BLaER1 (cell line): ENCODE measurements at regions not wholly inside any gene's neighbourhood (a gene's known extent, or its start where the extent isn't known, plus 50 kb on each side); places are given as distances from the start of the nearest gene placed in this dataset.

Source experiments
- H3K27ac ChIP-seq: shearing (Covaris generic); formaldehyde crosslinking; 2 replicates; pipeline ENCODE4 v1.8.1; 2022
- H3K27me3 ChIP-seq: shearing (Covaris generic); formaldehyde crosslinking; 2 replicates; pipeline ENCODE4 v1.8.1; 2022
- H3K36me3 ChIP-seq: shearing (Covaris generic); formaldehyde crosslinking; 2 replicates; pipeline ENCODE4 v1.8.1; 2022
- H3K4me1 ChIP-seq: shearing (Covaris generic); formaldehyde crosslinking; 2 replicates; pipeline ENCODE4 v1.8.1; 2022
- H3K4me2 ChIP-seq: shearing (Covaris generic); formaldehyde crosslinking; 2 replicates; pipeline ENCODE4 v1.8.1; 2022
- H3K4me3 ChIP-seq: shearing (Covaris generic); formaldehyde crosslinking; 2 replicates; pipeline ENCODE4 v1.8.1; 2022
- H3K9ac ChIP-seq: shearing (Covaris generic); formaldehyde crosslinking; 2 replicates; pipeline ENCODE4 v1.8.1; 2022
- H3K9me3 ChIP-seq: shearing (Covaris generic); formaldehyde crosslinking; 2 replicates; pipeline ENCODE4 v1.8.1; 2022
- H4K20me1 ChIP-seq: shearing (Covaris generic); formaldehyde crosslinking; 2 replicates; pipeline ENCODE4 v1.8.1; 2022
- Cebpa-rat ChIP-seq: shearing (Covaris generic); IDR thresholded peaks from 2 replicates; pipeline ENCODE4 v1.8.1; 2022

DNA sequence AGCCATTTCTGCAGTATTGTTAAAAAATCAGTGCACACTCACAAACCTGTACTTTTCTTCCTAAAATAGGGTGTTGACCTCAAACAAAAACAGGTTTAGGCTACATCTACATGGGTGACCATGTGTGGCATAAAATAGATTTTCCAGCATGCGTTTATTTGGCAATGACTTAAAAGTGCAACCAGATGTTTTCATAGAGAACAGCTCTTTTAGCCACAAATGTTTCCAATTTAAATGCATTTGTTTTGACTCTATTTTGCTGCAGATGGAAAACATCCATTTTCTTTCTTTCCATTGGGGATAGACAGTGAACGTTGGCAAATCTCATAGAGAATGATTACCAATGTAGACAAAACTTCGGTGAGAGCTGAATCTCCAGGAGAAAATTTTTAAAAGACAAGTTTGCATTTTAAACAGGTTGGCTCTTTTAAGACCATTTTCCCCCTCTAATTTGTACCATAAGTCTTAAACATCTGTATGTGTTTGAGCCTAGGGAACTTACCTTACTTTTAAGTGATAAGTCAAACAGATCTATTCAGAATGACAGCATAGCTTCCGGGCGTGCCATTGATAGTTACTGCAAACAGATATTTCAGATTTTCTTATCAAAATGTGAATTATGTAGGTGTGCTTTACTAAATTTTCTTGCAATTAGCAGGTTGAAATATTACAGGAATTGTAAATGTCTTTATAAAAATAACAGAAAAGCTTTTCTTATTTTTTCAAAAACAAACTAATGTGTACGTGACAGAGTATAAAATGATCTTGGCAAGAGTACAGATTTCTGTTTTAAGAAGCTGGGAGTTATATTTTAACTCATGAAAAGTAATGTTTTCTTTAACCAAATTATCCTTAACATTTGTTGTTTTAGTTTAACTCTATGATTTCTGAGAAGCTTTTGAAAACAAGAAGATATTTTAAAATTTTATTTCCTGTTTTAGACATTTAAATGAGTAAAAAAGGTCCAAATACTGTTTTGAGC lies 144.9 kb downstream of the HGF start:
- Histone ChIP-seq H3K4me3 (no peak overlapping the region), H3K4me1 (no peaks in the 10 kb centered on the region), H3K36me3 (no peaks in the 10 kb centered on the region), H3K9me3 (no peaks in the 10 kb centered on the region), H3K9ac (no peak overlapping the region), H3K27ac (no peak overlapping the region), H3K27me3 (no peaks in the 10 kb centered on the region), H3K4me2 (no peak overlapping the region), H4K20me1 (no peaks in the 10 kb centered on the region)
- no peak for TF ChIP-seq Cebpa-rat

DNA sequence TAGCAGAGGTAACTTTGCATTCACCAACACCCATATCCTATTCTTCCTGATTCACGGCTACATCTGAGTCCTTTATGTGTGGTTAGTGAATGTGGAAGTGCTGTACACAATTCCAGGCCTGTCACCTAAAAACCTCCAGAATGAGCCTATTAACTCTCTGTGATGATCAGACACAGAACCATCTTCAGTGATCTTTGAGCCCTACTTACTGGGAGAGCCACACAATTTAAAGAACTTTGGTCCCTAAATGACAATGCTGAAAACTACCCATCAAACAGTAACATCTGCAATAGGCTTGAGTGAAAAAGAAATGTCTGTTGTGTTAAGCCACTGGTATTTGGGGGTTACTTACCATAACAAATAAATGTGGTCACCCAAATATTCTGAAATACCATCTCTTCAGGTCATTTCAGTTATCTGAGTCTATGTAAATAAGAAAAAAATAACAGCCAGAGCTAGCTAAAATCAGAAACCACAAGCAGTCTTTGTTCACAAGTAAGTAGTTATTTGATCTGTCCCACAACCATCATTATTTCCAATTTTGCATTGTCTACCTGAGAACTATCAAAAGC lies 145.7 kb downstream of the HGF start:
- Histone ChIP-seq H3K9me3 (no peaks in the 10 kb centered on the region), H3K27me3 (no peaks in the 10 kb centered on the region), H3K36me3 (no peaks in the 10 kb centered on the region), H3K9ac (no peak overlapping the region), H3K4me1 (no peaks in the 10 kb centered on the region), H3K4me2 (no peak overlapping the region), H3K27ac (no peak overlapping the region), H4K20me1 (no peaks in the 10 kb centered on the region), H3K4me3 (no peak overlapping the region)
- no peak for TF ChIP-seq Cebpa-rat

DNA sequence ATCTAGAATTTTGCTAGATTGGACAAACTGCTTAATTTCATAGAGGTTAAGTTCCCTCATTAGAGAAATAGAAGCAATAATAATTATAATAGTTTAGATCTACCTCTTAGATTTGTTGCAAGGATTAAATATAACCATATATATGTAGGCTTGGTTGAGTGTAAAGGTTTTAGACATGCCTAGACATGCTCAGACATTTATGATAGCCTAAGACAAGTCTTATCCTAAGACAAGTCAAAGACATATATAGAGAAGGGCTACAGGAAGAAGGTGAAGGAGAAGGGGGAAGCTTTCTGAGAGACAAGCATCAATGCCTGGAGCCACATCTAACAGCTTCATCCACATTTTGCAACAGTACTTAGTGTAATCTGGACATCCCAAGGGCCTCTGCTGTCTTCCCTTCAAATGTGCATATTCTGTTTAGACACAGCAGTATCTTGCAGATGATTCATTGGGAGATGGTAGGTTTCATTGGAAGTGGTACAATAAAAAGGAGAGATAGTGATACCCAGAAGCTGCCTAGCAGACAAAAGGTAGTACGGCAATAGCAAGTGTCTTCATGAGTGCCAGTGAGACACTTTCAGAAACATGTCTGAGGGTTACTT lies 146.5 kb downstream of the HGF start:
- Histone ChIP-seq H3K36me3 (no peaks in the 10 kb centered on the region), H3K4me1 (no peaks in the 10 kb centered on the region), H3K9me3 (no peaks in the 10 kb centered on the region), H3K9ac (no peak overlapping the region), H3K4me2 (no peak overlapping the region), H3K27me3 (no peaks in the 10 kb centered on the region), H4K20me1 (no peaks in the 10 kb centered on the region), H3K27ac (no peak overlapping the region), H3K4me3 (no peak overlapping the region)
- TF ChIP-seq Cebpa-rat, result no peak

DNA sequence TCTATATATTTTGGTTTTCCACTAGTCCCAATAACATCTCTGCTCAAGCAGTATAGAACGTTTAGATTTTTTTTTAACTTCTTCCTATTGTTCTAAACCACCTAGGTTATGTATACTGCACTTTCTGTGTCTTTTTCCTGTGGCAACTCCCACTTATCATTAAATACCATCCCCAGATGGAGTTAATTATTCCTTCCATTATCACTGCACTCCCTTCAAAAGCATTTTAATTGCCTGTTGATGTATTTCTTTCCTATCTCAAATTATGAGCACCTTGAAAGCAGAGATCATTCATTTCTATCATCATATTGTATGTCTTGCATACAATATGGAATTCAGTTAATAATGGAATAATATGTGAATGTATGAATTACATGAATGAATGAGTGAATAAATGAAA lies 148.0 kb downstream of the HGF start:
- Histone ChIP-seq H3K4me2 (no peak overlapping the region), H4K20me1 (no peaks in the 10 kb centered on the region), H3K9me3 (no peaks in the 10 kb centered on the region), H3K27me3 (no peaks in the 10 kb centered on the region), H3K4me1 (no peaks in the 10 kb centered on the region), H3K4me3 (no peak overlapping the region), H3K9ac (no peak overlapping the region), H3K36me3 (no peaks in the 10 kb centered on the region), H3K27ac (no peak overlapping the region)
- TF ChIP-seq Cebpa-rat, result no peak

DNA sequence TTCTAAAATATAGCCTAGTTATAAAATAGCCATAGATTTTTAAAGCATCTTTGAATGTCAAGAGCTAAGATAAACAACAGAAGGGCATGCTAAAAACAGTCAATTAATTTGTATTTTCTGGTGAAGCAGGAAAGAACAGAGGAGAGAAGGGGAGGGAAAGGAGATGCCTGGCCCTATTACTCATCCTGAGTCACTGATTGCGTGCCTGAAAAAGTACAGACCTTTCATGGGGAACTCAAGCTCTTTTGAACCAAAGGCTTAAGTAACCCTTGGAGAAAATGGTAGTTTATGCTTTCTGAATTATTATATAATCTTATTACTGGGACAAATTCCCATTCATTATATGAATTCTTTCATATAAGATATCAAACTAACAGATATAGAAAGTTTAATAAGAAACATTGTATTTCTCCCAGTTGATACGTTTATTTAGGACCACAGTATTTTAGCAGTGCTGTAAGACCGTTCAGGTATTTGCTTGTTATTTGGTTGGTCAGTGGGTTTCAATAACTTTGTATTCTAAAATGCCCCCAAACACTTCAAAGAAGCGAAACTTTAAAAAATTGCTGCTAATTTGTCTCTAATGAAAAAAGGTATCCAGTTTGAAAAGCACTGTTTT lies 151.3 kb downstream of the HGF start:
- Histone ChIP-seq H3K4me2 (no peak overlapping the region), H3K27ac (no peak overlapping the region), H3K9ac (no peak overlapping the region), H3K27me3 (no peaks in the 10 kb centered on the region), H3K4me1 (no peaks in the 10 kb centered on the region), H3K36me3 (no peaks in the 10 kb centered on the region), H3K4me3 (no peak overlapping the region), H3K9me3 (no peaks in the 10 kb centered on the region), H4K20me1 (no peaks in the 10 kb centered on the region)
- no peak for TF ChIP-seq Cebpa-rat

DNA sequence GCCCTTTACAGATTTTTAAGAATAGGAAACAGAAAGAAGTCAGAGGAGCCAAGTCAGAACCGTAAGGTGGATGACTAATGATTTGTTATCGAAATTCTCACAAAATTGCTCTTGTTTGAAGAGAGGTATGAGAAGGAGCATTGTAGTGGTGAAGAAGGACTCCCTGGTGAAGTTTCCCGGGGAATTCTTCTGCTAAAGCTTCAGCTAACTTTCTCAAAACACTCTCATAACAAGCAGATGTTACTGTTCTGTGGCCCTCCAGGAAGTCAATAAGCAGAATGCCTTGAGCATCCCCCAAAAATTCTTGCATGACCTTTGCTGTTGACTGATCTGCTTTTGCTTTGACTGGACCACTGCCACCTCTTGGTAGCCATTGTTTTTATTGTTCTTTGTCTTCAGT lies 152.9 kb downstream of the HGF start:
- no peaks in the 10 kb centered on the region for H3K27me3 ChIP-seq
- no peaks in the 10 kb centered on the region for H3K4me1 ChIP-seq
- H3K27ac ChIP-seq, result no peak overlapping the region
- no peaks in the 10 kb centered on the region for H3K36me3 ChIP-seq
- H4K20me1 ChIP-seq, result no peaks in the 10 kb centered on the region
- no peaks in the 10 kb centered on the region for H3K9me3 ChIP-seq
- H3K9ac ChIP-seq, result no peak overlapping the region
- no peak overlapping the region for H3K4me2 ChIP-seq
- H3K4me3 ChIP-seq, result no peak overlapping the region
- TF ChIP-seq Cebpa-rat, result no peak

DNA sequence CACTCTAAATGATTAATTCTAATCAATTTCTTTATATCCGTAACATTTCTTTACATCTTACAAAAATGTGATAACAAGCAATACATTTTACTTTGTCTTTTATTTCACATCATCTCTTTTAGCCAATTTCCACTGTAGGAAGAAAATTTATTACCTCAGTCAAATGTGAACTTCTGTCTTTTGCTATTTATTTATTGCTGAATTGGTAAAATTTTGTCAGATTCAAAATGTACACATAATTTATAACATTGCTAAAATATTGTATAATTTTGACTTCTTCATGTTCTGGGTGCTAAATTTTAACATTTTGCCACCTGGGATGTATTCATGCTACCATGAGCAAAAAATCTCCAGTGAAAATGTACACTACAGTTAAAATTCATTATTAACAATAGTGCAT lies 158.0 kb downstream of the HGF start:
- Histone ChIP-seq H3K4me3 (no peak overlapping the region), H3K4me1 (no peaks in the 10 kb centered on the region), H3K36me3 (no peaks in the 10 kb centered on the region), H3K9ac (no peak overlapping the region), H3K27me3 (no peaks in the 10 kb centered on the region), H3K27ac (no peak overlapping the region), H4K20me1 (no peaks in the 10 kb centered on the region), H3K9me3 (no peaks in the 10 kb centered on the region), H3K4me2 (no peak overlapping the region)
- no peak for TF ChIP-seq Cebpa-rat

DNA sequence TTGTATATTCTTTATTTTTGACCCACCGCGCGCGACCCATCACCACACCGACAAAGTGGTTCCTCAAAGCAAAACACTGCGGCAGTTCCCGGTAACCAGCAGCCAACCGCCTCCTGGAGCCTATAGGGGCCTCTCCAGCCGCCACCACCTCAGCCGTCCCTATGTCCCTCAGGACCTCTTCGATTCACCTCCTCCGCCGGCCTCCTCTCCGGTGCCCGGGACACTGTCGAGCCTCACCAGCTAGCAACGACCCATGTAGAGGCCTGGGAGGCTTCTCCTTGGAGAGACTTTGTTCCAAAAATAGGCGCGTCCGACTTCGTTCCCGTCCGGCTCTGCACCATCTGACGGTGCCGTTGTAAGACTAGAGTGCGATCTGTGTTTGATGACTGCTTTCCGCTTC lies 158.8 kb downstream of the HGF start:
- H3K9me3 ChIP-seq, result no peaks in the 10 kb centered on the region
- H3K4me1 ChIP-seq, result no peaks in the 10 kb centered on the region
- no peaks in the 10 kb centered on the region for H4K20me1 ChIP-seq
- H3K4me3 ChIP-seq, result no peak overlapping the region
- no peak overlapping the region for H3K9ac ChIP-seq
- H3K27me3 ChIP-seq, result no peaks in the 10 kb centered on the region
- H3K36me3 ChIP-seq, result no peaks in the 10 kb centered on the region
- H3K27ac ChIP-seq, result no peak overlapping the region
- no peak for TF ChIP-seq Cebpa-rat
- no peak overlapping the region for H3K4me2 ChIP-seq

DNA sequence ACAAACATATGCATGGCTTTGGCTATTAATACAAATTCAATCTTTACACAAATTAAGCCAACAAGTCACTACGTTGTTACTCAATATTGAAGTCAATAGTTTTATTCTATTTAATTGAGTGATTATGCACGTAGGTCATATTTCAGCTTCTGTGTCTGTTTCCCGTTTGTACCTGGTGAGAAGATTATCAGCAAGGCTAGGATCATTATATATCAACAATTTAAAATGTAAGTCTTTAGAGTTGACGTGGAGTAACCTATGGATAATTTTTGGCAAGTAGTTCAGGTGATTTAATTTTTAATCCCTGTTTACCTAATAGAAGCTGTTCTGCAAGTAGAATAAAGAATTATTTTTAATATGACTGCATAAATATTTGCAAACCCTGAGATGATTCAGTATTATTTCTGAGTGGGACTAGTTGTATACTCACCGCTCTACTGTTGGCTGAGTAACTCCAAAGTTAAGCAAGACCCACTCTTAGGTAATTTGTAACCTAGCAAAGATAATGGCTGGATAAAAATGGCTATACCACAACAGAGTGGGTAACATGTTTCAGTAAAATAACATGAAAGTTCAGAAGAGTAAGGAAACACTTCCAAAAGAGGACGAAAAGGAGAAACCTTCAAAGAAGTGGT lies 161.0 kb downstream of the HGF start:
- Histone ChIP-seq H3K4me1 (no peaks in the 10 kb centered on the region), H3K9ac (no peak overlapping the region), H3K4me3 (no peak overlapping the region), H3K27me3 (no peaks in the 10 kb centered on the region), H3K9me3 (no peaks in the 10 kb centered on the region), H3K27ac (no peak overlapping the region), H4K20me1 (no peaks in the 10 kb centered on the region), H3K4me2 (no peak overlapping the region), H3K36me3 (no peaks in the 10 kb centered on the region)
- TF ChIP-seq Cebpa-rat, result no peak
